ENCODE measurements at regions not wholly inside any gene's neighbourhood (a gene's known extent, or its start where the extent isn't known, plus 50 kb on each side); places are given as distances from the start of the nearest gene placed in this dataset.
A peak's percentile ranks its signal among the peaks of the same experiment; 100 is the strongest.

GRCh38 chr18:31223371-31223770 lies 60.7 kb upstream of the DSC1 start:
- H3K27me3 ChIP-seq = no peaks in the 10 kb centered on the region
- H3K9me3 ChIP-seq = no peaks in the 10 kb centered on the region
- ATAC-seq (no peak), DNase-seq (no peak)
- TF ChIP-seq CTCF (IDR thresholded peaks at IDR 0.05) = no peak
- TF ChIP-seq POLR2A (IDR thresholded peaks at IDR 0.05) = no peak
- H3K27ac ChIP-seq = no peak overlapping the region
- peaks cover 12% of the 10 kb centered on the region for H3K4me1 ChIP-seq
- 76 to 94% methylated on average over 6 of the region's 6 CpGs for WGBS, 2 donors
- H3K4me3 ChIP-seq = no peak overlapping the region
- no peaks in the 10 kb centered on the region for H3K36me3 ChIP-seq (replicated peaks in 1 of 2; ENCODE audit: insufficient read depth in 1 of 2, low read depth in 2 of 2)
- intact Hi-C loops (cut with DNase I) = no loop called here

- H3K4me3 ChIP-seq = no peak overlapping the region
- DNase-seq = peak in 2 of 4 donors; percentile 13 to 23
- 19 to 20% methylated on average over 5 of the region's 5 CpGs for WGBS, 2 donors
- intact Hi-C loops (cut with DNase I) = no loop called here
- peak; percentile 66 for ATAC-seq
- H3K4me1 ChIP-seq = peaks cover 12% of the 10 kb centered on the region
- no peaks in the 10 kb centered on the region for H3K36me3 ChIP-seq (replicated peaks in 1 of 2; ENCODE audit: insufficient read depth in 1 of 2, low read depth in 2 of 2)
- no peak for TF ChIP-seq CTCF (IDR thresholded peaks at IDR 0.05)
- peak in 1 of 3 donors; percentile 7 for TF ChIP-seq POLR2A (IDR thresholded peaks at IDR 0.05)
- peak overlapping the region in 2 of 4 donors; percentile 49 to 71 for H3K27ac ChIP-seq
- no peaks in the 10 kb centered on the region for H3K9me3 ChIP-seq
- peaks cover 0 to 2% of the 10 kb centered on the region in 2 donors for H3K27me3 ChIP-seq
Observed at GRCh38 chr18:31225668-31226067, 63.0 kb upstream of the DSC1 start.

- 83 to 88% methylated on average over 1 of the region's 1 CpG for WGBS, 2 donors
- Histone ChIP-seq H3K27ac (no peak overlapping the region), H3K36me3 (replicated peaks in 1 of 2; ENCODE audit: insufficient read depth in 1 of 2, low read depth in 2 of 2) (no peaks in the 10 kb centered on the region), H3K27me3 (peaks cover 0 to 4% of the 10 kb centered on the region in 2 donors), H3K4me1 (peaks cover 12% of the 10 kb centered on the region), H3K9me3 (no peaks in the 10 kb centered on the region), H3K4me3 (no peak overlapping the region)
- ATAC-seq (no peak), DNase-seq (no peak)
- intact Hi-C loops (cut with DNase I) = no loop called here
- TF ChIP-seq POLR2A (IDR thresholded peaks at IDR 0.05) (no peak), CTCF (IDR thresholded peaks at IDR 0.05) (no peak)
Observed at GRCh38 chr18:31227497-31228229, 65.0 kb upstream of the DSC1 start.

- Histone ChIP-seq H3K4me1 (peaks cover 22% of the 10 kb centered on the region), H3K4me3 (no peak overlapping the region), H3K27me3 (peaks cover 0 to 4% of the 10 kb centered on the region in 2 donors), H3K36me3 (replicated peaks in 1 of 2; ENCODE audit: insufficient read depth in 1 of 2, low read depth in 2 of 2) (no peaks in the 10 kb centered on the region), H3K27ac (peak overlapping the region in 2 of 4 donors; percentile 29 to 56), H3K9me3 (no peaks in the 10 kb centered on the region)
- ATAC-seq (no peak), DNase-seq (no peak)
- 26 to 30% methylated on average over 2 of the region's 2 CpGs for WGBS, 2 donors
- TF ChIP-seq CTCF (IDR thresholded peaks at IDR 0.05) (no peak), POLR2A (IDR thresholded peaks at IDR 0.05) (no peak)
- intact Hi-C loops (cut with DNase I) = no loop called here
Observed at GRCh38 chr18:31229829-31230228, 67.2 kb upstream of the DSC1 start.

- no peaks in the 10 kb centered on the region for H3K9me3 ChIP-seq
- H3K27ac ChIP-seq = peak overlapping the region in 2 of 4 donors; percentile 29 to 56
- TF ChIP-seq CTCF (IDR thresholded peaks at IDR 0.05) (no peak), POLR2A (IDR thresholded peaks at IDR 0.05) (no peak)
- no peak overlapping the region for H3K4me3 ChIP-seq
- ATAC-seq (peak; percentile 71), DNase-seq (no peak)
- intact Hi-C loops (cut with DNase I) = no loop called here
- H3K4me1 ChIP-seq = peaks cover 18% of the 10 kb centered on the region
- peaks cover 0 to 4% of the 10 kb centered on the region in 2 donors for H3K27me3 ChIP-seq
- WGBS, 2 donors = 13 to 29% methylated on average over 3 of the region's 3 CpGs
- no peaks in the 10 kb centered on the region for H3K36me3 ChIP-seq (replicated peaks in 1 of 2; ENCODE audit: insufficient read depth in 1 of 2, low read depth in 2 of 2)
Observed at GRCh38 chr18:31230495-31230894, 67.8 kb upstream of the DSC1 start.
